Esophagus (tissue), 2 donors: ENCODE measurements at regions not wholly inside any gene's neighbourhood (a gene's known extent, or its start where the extent isn't known, plus 50 kb on each side); places are given as distances from the start of the nearest gene placed in this dataset.

Experiments used
- H3K27ac ChIP-seq, 2 donors: one replicate each; pipeline ENCODE4 v1.5.1; 2013; ENCODE audit warnings: low read depth in 2 of 2, mild to moderate bottlenecking in 2 of 2, inconsistent platforms in 1 of 2, low read length in 1 of 2, moderate library complexity in 1 of 2
- H3K27me3 ChIP-seq, 2 donors: one replicate each; pipeline ENCODE4 v1.6.1; 2013; ENCODE audit warnings: low read length in 2 of 2, control low read depth in 1 of 2, mild to moderate bottlenecking in 1 of 2; ENCODE audit not compliant: insufficient read depth in 2 of 2, control insufficient read depth in 1 of 2
- H3K36me3 ChIP-seq, 2 donors: one replicate each; pipeline ENCODE4 v1.6.1; 2013; ENCODE audit warnings: low read length in 1 of 2; ENCODE audit not compliant: control insufficient read depth in 2 of 2, insufficient read depth in 2 of 2
- H3K4me1 ChIP-seq, 2 donors: one replicate each; pipeline ENCODE4 v1.6.1; 2013; ENCODE audit warnings: low read length in 1 of 2; ENCODE audit not compliant: control insufficient read depth in 2 of 2, insufficient read depth in 2 of 2
- H3K4me3 ChIP-seq, 2 donors: one replicate each; pipeline ENCODE4 v1.5.1; 2013; ENCODE audit warnings: low read length in 2 of 2, mild to moderate bottlenecking in 2 of 2, low read depth in 1 of 2, moderate library complexity in 1 of 2
- H3K9me3 ChIP-seq, 2 donors: one replicate each; pipeline ENCODE4 v1.6.1; 2013; ENCODE audit warnings: mild to moderate bottlenecking in 2 of 2, low read depth in 1 of 2, low read length in 1 of 2, moderate library complexity in 1 of 2; ENCODE audit not compliant: control insufficient read depth in 2 of 2, insufficient read depth in 1 of 2
- WGBS, 2 donors: extraction: QIAGEN DNeasy Blood & Tissue Kit; methylation state at CpG; one replicate each; pipeline ENCODE4 v1.1.7; 2013; 5-methylcytosine and 5-hydroxymethylcytosine counted together
- donor health status: healthy with polysubstance abuse.
- donor health status: Bipolar disorder and iron deficiency.

DNA sequence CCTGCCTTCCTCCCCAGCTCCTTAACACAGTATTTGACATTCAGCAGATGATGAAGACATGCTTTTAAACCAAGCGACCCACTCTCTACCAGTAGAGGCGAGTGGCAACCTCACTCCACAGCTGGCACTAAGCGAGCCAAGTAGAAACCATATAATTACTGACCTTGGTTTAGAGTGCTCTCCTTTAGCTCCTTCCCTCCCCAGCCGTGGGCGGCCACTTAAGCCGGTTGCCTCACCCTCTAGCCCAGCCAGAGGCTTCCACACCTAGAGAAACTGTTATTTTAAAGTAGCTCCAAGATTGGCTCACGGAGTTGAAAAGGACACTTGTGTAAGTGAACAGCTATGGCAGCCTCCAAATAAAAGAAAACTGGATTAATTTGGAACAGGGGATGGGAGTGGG, 109.1 kb upstream of the CRHR1 start:
- no peaks in the 10 kb centered on the region for H3K4me1 ChIP-seq
- peaks cover 10 to 14% of the 10 kb centered on the region in 2 donors for H3K9me3 ChIP-seq
- H3K27me3 ChIP-seq = peaks cover 0 to 2% of the 10 kb centered on the region in 2 donors
- no peaks in the 10 kb centered on the region for H3K36me3 ChIP-seq
- no peak overlapping the region for H3K27ac ChIP-seq
- no peak overlapping the region for H3K4me3 ChIP-seq
- WGBS, 2 donors = 69 to 70% methylated on average over 7 of the region's 7 CpGs

DNA sequence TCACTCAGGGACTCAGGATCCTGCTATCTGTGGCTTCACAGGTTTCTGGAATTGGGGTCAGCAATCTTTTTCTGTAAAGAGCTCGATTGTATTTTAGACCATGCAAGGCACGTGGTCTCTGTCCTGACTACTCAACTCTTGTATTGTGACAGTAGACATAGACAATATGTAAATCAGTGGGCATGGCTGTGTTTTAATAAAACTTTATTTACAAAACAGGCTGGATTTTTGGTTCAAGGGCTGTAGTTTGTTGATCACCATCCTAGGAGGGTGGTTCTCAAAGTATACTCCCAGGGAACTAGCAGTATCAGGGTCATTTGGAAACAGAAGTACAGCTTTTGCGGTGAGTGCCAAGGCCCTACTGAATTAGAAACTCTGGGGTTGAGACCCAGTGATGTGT, 108.2 kb upstream of the CRHR1 start:
- H3K27ac ChIP-seq = no peak overlapping the region
- 78 to 79% methylated on average over 3 of the region's 3 CpGs for WGBS, 2 donors
- H3K4me1 ChIP-seq = no peaks in the 10 kb centered on the region
- peaks cover 10 to 14% of the 10 kb centered on the region in 2 donors for H3K9me3 ChIP-seq
- peaks cover 0 to 2% of the 10 kb centered on the region in 2 donors for H3K27me3 ChIP-seq
- H3K36me3 ChIP-seq = no peaks in the 10 kb centered on the region
- no peak overlapping the region for H3K4me3 ChIP-seq

DNA sequence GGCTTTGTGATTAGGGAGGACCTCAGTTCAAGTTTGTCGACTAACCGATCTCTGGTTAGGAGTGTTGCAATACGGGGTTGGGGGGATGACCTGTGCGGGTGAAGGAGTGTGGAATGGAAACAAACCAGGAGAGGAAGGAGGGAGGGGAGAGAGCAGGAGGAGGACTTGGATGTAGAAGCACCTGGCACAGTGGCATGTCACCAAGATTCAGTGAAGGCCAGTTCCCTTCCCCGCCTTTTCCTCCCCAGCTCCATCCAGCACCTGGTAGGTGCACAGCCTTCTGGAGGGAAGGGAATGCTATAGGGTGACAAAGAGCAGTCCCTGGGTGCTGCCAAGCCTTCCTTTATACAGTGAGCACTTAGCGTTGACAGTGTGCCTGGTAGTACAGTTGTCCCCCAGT, 107.4 kb upstream of the CRHR1 start:
- H3K9me3 ChIP-seq = peaks cover 10 to 14% of the 10 kb centered on the region in 2 donors
- WGBS, 2 donors = 81 to 84% methylated on average over 6 of the region's 6 CpGs
- H3K4me3 ChIP-seq = no peak overlapping the region
- H3K27me3 ChIP-seq = peaks cover 0 to 2% of the 10 kb centered on the region in 2 donors
- H3K36me3 ChIP-seq = no peaks in the 10 kb centered on the region
- no peaks in the 10 kb centered on the region for H3K4me1 ChIP-seq
- no peak overlapping the region for H3K27ac ChIP-seq

DNA sequence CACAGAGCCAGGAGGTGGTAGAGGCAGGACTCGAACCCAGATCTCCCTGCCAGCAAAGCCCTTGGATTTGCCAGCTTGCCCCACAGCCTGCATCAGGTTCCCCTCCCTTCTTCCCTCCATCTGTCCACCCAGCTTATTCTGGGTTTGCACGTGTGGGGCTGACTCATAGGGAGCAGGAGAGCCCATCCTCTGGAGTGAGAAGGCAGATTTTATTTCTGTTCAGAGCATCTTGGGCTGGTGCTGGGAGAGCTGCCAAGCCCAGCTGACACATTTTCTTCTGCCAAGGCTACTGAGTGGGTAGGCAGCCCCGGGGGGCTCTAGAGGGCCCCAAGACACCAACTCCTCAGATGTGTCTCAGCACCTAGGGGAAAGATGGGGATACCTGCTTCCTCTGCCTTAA, 106.3 kb upstream of the CRHR1 start:
- Histone ChIP-seq H3K4me1 (no peaks in the 10 kb centered on the region), H3K4me3 (no peak overlapping the region), H3K27ac (no peak overlapping the region), H3K27me3 (peaks cover 0 to 4% of the 10 kb centered on the region in 2 donors), H3K9me3 (peaks cover 9 to 10% of the 10 kb centered on the region in 2 donors), H3K36me3 (no peaks in the 10 kb centered on the region)
- WGBS, 2 donors = 37 to 41% methylated on average over 3 of the region's 3 CpGs

DNA sequence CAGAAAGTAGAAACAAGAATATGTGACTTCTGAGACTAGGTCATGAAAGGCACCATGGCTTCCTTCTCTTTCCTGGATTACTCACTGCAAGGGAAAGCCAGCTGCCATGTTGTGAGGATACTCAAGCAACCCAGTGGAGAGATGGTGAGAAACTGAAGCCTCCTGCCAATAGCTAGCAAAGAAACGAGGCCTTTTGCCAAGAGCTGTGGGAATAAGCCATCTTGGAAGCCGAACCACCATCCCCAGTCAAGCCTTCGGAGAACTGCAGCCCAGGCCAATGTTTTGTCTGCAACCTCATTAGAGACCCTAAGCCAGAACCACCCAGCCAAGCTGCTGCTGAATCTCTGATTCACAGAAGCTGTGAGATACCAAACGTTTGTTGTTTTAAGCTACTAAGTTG, 104.7 kb upstream of the CRHR1 start:
- Histone ChIP-seq H3K4me3 (no peak overlapping the region), H3K36me3 (no peaks in the 10 kb centered on the region), H3K27ac (no peak overlapping the region), H3K4me1 (no peaks in the 10 kb centered on the region), H3K27me3 (peaks cover 0 to 4% of the 10 kb centered on the region in 2 donors), H3K9me3 (peaks cover 9 to 12% of the 10 kb centered on the region in 2 donors)
- 77 to 79% methylated on average over 4 of the region's 4 CpGs for WGBS, 2 donors

DNA sequence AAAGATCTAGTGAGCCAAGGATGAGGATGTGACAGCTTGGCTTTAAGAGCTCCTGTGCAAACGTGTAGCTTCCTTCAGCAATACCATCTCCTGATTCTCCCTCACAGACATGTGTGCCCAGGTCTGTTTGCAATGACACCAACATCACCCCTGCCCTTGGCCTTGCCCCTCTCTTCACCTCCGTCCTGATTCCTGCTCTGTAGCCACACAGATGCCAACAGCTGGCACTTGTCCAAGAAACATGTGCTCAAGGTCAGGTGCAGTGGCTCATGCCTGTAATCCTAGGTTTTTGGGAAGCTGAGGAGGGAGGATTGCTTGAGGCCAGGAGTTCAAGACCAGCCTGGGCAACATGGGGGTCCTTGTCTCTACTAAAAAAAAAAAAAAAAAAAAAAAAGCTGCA, 103.8 kb upstream of the CRHR1 start:
- WGBS, 2 donors = 56 to 61% methylated on average over 2 of the region's 2 CpGs
- H3K27ac ChIP-seq = no peak overlapping the region
- peaks cover 9 to 11% of the 10 kb centered on the region in 2 donors for H3K9me3 ChIP-seq
- no peak overlapping the region for H3K4me3 ChIP-seq
- no peaks in the 10 kb centered on the region for H3K36me3 ChIP-seq
- no peaks in the 10 kb centered on the region for H3K4me1 ChIP-seq
- H3K27me3 ChIP-seq = peaks cover 0 to 4% of the 10 kb centered on the region in 2 donors

DNA sequence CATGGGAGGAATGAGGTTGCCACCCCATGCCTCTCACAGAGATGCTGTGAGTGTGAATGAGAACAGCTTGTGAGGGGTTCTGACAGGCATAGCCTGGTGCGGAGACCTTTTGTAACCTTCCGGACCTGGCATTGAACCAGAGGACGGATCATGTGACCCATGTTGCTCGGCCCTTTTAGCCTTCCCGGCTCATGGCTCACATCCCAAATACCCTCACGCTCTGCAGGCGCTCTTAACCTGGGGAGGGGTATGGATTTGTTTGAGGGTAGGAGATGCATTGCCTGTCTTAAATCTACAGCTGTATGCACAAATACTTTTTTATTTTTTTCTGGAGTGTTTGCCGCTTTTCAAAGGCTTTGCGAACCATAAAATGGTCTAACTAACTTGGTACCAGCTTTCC, 102.4 kb upstream of the CRHR1 start:
- Histone ChIP-seq H3K4me3 (no peak overlapping the region), H3K36me3 (no peaks in the 10 kb centered on the region), H3K4me1 (no peaks in the 10 kb centered on the region), H3K27ac (no peak overlapping the region), H3K9me3 (peaks cover 9 to 11% of the 10 kb centered on the region in 2 donors), H3K27me3 (peaks cover 0 to 2% of the 10 kb centered on the region in 2 donors)
- 70 to 72% methylated on average over 9 of the region's 9 CpGs for WGBS, 2 donors

DNA sequence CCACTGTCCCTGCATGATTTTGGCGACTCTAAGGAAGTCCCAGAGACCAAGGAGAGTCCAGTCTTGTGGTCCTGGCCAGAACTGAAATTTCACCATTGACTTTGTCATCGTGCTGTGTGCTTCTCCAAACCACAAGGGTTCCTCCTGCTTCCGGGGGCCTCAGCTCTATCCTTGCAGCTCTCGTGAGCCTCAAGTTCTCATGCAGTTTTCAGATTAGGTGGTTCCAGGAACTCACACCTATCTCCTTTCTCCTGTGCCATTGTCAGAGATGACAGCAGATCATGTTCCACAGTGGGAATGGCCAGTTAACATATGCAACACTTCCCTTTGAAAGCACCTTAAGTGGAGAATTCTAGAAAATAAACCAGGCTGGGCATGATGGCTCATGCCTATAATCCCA, 97.9 kb upstream of the CRHR1 start:
- WGBS, 2 donors = 84 to 86% methylated on average over 4 of the region's 4 CpGs
- Histone ChIP-seq H3K4me1 (no peaks in the 10 kb centered on the region), H3K36me3 (no peaks in the 10 kb centered on the region), H3K27me3 (peaks cover 0 to 2% of the 10 kb centered on the region in 2 donors), H3K27ac (no peak overlapping the region), H3K9me3 (peaks cover 0 to 2% of the 10 kb centered on the region in 2 donors), H3K4me3 (no peak overlapping the region)

DNA sequence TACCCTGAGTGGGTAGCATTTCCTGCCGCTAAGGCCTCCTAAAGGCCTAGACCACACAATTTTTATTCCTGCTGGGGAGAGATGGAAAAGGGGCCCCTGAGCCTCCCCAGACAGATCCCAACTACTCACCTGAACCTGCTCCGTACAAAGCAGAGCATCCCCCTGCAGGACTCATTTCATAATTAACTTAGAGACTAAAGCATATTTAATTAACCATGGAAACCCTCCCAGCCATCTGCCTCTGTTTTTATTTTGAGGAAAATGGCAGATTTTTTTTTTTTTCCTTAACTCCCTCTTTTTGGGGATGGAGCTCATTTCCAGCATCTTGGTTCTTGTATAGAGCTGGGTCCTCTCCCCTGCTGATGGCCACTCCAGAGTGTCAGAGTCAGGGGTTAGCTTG, 96.5 kb upstream of the CRHR1 start:
- H3K36me3 ChIP-seq = no peaks in the 10 kb centered on the region
- H3K27me3 ChIP-seq = no peaks in the 10 kb centered on the region
- no peaks in the 10 kb centered on the region for H3K4me1 ChIP-seq
- no peak overlapping the region for H3K4me3 ChIP-seq
- peaks cover 0 to 2% of the 10 kb centered on the region in 2 donors for H3K9me3 ChIP-seq
- WGBS, 2 donors = 80 to 87% methylated on average over 2 of the region's 2 CpGs
- no peak overlapping the region for H3K27ac ChIP-seq

DNA sequence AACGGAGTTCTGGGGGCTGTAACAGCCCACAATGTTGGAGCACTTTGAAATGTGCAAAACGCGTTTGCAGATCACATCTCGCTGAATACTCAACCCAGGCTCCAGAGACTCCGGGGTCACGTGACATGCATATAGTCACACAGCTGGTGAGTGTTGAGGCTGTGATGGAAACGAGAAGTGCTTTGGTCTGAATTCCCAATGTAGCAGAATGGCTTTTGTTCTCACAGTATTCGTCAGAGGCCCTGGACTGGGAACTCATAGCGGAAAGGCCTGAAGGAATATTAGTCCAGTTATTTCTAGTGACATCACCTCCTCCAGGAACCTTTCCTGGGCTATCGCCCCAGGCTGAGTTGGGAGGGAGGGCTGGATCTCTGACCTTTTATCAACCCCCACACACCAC, 95.8 kb upstream of the CRHR1 start:
- no peaks in the 10 kb centered on the region for H3K27me3 ChIP-seq
- WGBS, 2 donors = 62 to 69% methylated on average over 10 of the region's 10 CpGs
- no peaks in the 10 kb centered on the region for H3K4me1 ChIP-seq
- no peak overlapping the region for H3K27ac ChIP-seq
- H3K36me3 ChIP-seq = no peaks in the 10 kb centered on the region
- H3K4me3 ChIP-seq = no peak overlapping the region
- H3K9me3 ChIP-seq = peaks cover 0 to 2% of the 10 kb centered on the region in 2 donors
